GM12872 (cell line): ENCODE measurements at regions not wholly inside any gene's neighbourhood (a gene's known extent, or its start where the extent isn't known, plus 50 kb on each side); places are given as distances from the start of the nearest gene placed in this dataset.

Source experiments
- TF ChIP-seq, protein P1 (sequence below): IDR thresholded peaks from 3 replicates; pipeline ENCODE4 v1.5.1; 2011; ENCODE audit warnings: low read depth, mild to moderate bottlenecking, low read length, moderate library complexity; ENCODE audit not compliant: insufficient read depth

DNA sequence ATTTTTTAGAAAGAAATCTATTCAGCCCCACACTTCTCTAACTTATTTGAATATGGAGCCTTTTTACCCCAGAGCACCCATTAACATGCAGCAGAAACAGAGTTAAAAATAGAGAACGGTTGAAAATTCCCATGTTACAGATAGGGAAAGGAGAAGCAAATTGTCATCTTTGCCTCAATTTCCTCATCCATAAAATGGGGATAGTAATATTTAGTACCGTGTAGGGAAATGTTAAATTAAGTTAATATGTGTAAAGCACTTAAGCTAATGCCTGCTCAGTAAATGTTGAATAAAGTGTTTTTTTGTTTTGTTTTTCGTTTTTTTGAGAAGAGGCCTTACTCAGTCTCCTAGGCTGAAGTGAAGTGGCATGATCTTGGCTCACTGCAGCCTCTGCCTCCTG is 50.3 kb downstream of the NAV1 start:
- TF ChIP-seq, protein P1, sequence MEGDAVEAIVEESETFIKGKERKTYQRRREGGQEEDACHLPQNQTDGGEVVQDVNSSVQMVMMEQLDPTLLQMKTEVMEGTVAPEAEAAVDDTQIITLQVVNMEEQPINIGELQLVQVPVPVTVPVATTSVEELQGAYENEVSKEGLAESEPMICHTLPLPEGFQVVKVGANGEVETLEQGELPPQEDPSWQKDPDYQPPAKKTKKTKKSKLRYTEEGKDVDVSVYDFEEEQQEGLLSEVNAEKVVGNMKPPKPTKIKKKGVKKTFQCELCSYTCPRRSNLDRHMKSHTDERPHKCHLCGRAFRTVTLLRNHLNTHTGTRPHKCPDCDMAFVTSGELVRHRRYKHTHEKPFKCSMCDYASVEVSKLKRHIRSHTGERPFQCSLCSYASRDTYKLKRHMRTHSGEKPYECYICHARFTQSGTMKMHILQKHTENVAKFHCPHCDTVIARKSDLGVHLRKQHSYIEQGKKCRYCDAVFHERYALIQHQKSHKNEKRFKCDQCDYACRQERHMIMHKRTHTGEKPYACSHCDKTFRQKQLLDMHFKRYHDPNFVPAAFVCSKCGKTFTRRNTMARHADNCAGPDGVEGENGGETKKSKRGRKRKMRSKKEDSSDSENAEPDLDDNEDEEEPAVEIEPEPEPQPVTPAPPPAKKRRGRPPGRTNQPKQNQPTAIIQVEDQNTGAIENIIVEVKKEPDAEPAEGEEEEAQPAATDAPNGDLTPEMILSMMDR: no peak

DNA sequence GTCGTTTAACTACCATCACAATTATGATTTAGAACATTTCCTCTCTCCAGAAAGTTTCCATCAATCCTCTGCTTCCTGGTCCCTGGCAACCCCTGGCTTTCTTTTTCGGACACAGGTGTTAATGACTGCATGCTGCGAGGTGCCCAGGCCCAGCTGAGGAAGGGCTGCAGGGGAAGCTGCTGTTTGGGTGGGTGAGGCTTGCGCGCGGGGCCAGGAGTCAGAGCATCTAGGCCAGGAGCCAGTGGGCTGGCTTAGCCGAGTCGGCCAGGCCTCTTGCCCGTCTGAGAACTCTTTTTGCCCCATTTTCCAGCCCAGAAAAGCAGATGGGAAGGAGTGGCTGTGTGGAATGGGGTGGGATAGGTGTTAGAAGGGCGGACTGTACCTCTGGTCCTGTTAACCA is 51.5 kb downstream of the NAV1 start:
- TF ChIP-seq, protein P1: no peak

DNA sequence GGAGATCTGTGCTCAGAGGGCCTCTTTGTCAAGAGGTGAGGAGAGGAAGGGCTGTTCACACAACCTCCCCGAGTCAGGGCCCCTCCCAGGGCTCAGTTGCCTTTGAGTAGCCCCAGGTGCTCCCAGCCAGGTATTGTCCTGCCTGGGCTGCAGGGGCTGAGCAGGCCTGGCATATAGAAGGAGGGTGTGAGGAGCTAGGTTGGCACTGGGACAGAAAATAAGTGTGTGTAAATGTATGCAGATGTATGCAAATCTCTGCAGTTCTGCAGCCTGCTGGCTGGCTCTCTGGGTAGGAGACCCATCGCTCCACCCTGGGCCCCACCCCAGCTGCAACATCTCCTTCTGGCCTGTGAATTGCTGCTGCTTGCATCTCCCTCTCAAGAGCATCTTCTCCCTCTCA is 52.4 kb downstream of the NAV1 start:
- TF ChIP-seq, protein P1: no peak

DNA sequence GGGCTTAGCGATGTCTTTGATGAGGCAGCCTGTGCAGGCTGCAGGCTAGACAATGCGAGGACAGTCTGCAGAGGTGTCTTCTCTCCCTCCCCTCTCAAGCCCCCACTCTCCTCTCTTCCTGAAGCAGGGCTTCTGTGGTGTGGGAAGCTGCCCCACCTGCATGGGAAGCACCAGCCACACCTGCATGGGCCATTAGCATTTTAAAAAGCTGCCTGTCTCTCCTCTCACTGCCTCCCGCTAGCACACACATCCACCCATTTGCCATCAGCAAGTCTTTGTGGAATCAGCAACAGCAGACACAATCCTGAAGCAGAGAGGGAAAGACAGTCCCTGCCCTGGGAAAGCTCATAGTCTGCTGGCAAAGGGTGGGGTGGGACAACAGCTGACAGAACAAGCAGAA is 53.1 kb downstream of the NAV1 start:
- TF ChIP-seq, protein P1: no peak

DNA sequence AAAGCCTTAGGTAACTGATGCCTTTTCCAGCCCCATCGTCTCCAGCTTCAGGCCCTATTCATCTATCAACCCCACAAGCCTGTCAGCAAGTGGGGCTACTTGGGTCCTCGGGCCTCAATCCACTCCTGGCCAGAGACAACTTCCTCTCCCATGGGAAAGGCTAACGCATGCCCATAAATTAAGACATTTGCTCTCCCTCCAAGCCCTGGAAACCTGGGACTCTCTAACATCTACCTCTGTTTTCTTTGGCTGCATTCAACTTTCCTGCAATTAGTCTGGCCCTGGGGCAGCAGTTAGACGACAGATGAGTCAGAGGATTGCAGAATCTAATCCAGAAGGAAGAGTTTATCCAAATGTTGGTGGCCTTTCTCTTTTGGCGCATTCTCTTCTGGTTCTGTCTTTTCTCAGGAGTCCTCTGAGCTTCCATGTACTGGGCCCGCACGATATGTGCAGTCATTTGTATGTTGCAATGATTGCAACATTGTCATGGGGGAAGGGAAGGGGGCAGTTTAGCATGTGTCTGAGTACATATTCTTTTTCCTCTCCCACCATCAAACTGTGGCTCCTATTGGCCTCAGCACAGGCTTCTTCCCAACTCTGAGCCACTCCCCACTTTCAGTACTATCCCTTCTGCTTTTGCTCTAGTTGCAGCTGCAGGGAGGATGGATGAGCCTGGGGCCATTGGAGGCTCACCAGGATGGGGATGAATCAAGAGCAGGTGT is 54.4 kb downstream of the NAV1 start:
- TF ChIP-seq, protein P1: no peak

DNA sequence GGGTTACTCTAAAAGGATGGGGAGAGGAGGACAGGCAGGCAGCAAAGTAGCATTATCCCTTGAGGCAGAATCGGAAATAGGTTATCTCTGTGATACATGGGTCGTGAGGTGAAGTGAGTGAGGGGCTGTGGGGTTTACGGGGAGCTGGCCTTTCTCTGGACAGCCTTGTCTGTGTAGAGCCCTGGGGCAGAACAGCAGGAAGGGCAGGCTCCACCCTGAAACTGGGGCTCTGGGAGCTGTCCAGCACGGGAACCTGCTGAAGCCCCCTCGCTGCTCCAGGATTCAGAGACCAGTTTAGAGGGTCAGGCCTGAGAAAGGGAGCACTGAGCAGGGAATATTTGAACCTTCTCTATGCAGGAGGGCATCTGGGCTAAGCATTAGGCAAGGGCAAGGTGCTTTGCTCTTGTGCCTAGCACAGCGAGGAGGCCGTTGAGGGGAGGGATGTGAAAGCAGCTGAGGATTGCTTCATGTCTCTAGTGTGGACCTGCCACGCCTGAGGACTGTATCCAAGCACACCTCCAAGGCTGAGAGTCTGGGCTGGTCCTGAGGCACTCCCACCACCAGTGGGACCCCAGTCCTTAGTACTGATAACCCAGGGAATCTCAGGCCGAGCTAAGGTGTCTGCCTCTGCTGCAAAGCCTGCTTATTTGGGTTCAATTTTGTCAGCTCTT is 55.8 kb downstream of the NAV1 start:
- TF ChIP-seq, protein P1: no peak

DNA sequence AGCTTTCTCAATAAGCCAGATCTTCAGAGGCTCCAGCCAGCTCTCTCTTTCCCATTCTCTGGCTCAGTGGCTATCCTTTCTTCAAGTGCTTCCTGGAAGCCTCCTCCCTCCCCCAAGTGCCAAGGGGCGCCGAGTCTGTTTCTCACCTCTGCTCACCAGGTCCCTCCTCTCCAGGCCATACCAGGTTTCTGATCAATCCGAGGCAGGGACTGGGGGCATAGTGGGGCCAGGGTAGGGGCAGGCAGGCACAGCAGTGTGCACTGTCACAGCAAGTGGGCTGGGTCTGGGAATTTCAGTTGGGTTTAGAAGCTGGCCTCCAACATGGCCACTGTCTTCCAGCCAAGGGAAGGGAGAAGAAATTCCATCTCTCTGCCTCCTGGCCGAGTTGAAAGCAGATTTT is 56.5 kb downstream of the NAV1 start:
- TF ChIP-seq, protein P1: no peak
